A673 (cell line): ENCODE measurements at regions not wholly inside any gene's neighbourhood (a gene's known extent, or its start where the extent isn't known, plus 50 kb on each side); places are given as distances from the start of the nearest gene placed in this dataset.

ENCODE experiments used
- EZH2 ChIP-seq: fragments of 200-600 bp; sonication (generic); IDR thresholded peaks from 2 replicates; pipeline ENCODE4 v1.6.1; 2017; ENCODE audit warnings: borderline replicate concordance, low read depth, mild to moderate bottlenecking, mixed read lengths, antibody characterized with exemption, low read length; ENCODE audit not compliant: poor library complexity, severe bottlenecking
- TF ChIP-seq, protein P1 (sequence below): fragments of 300-800, 200-600 bp; sonication (generic); conservative IDR thresholded peaks from 2 replicates; pipeline ENCODE4 v1.5.1; 2017; ENCODE audit warnings: low read depth, mild to moderate bottlenecking, antibody characterized with exemption, low read length, moderate library complexity, mixed read lengths

DNA sequence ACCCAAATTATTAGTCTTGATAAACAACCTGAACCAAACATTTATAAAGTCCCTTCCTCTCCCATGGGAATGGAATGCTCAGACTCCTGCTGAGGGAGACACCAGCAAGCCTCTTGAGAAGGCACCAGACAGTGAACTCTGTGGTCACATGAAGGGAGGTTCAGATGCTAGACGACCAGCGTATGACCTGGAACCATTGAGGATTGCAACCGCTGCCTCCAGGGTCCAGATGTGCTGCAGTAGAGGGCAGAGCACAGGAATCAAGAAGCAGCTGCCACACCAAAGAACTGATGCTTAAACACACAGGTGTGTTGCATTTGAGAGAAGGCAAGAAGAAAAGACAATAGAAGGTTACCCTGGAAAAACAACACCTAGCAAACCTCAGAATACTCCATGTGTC lies 592.4 kb downstream of the AACS start:
- TF ChIP-seq EZH2 = no peak
- TF ChIP-seq, protein P1, sequence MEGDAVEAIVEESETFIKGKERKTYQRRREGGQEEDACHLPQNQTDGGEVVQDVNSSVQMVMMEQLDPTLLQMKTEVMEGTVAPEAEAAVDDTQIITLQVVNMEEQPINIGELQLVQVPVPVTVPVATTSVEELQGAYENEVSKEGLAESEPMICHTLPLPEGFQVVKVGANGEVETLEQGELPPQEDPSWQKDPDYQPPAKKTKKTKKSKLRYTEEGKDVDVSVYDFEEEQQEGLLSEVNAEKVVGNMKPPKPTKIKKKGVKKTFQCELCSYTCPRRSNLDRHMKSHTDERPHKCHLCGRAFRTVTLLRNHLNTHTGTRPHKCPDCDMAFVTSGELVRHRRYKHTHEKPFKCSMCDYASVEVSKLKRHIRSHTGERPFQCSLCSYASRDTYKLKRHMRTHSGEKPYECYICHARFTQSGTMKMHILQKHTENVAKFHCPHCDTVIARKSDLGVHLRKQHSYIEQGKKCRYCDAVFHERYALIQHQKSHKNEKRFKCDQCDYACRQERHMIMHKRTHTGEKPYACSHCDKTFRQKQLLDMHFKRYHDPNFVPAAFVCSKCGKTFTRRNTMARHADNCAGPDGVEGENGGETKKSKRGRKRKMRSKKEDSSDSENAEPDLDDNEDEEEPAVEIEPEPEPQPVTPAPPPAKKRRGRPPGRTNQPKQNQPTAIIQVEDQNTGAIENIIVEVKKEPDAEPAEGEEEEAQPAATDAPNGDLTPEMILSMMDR = no peak
